SU-DHL-6 (cell line): ENCODE measurements at regions not wholly inside any gene's neighbourhood (a gene's known extent, or its start where the extent isn't known, plus 50 kb on each side); places are given as distances from the start of the nearest gene placed in this dataset.

Experiments used
- H2AFZ ChIP-seq: fragments of 200-600 bp; sonication (generic); 2 replicates; pipeline ENCODE4 v1.6.1; 2014; ENCODE audit warnings: low read depth, mild to moderate bottlenecking, moderate library complexity, mixed read lengths, antibody characterized with exemption, low read length; ENCODE audit not compliant: severe bottlenecking
- H3F3A ChIP-seq: fragments of 200-600 bp; shearing (Covaris generic); 2 replicates; pipeline ENCODE4 v1.6.0; 2016; ENCODE audit warnings: antibody characterized with exemption, mild to moderate bottlenecking; ENCODE audit not compliant: insufficient read depth
- H3K27ac ChIP-seq: fragments of 200-600 bp; sonication (generic); 2 replicates; pipeline ENCODE4 v1.5.1; 2016; ENCODE audit warnings: low read depth, mild to moderate bottlenecking, low read length, moderate library complexity, mixed read lengths
- H3K27me3 ChIP-seq: fragments of 200-600 bp; sonication (generic), shearing (Covaris generic); 2 replicates; pipeline ENCODE4 v1.6.0; 2014; ENCODE audit warnings: mild to moderate bottlenecking, low read length
- H3K36me3 ChIP-seq: fragments of 200-600 bp; sonication (generic); 2 replicates; pipeline ENCODE4 v1.6.1; 2014; ENCODE audit warnings: mild to moderate bottlenecking, low read length, mixed read lengths
- H3K4me2 ChIP-seq: fragments of 300-600, 200-600 bp; shearing (Covaris generic), sonication (generic); 2 replicates; pipeline ENCODE4 v1.6.0; 2014; ENCODE audit warnings: low read length, low read depth, mild to moderate bottlenecking; ENCODE audit not compliant: poor library complexity, severe bottlenecking
- H3K4me3 ChIP-seq: fragments of 200-600 bp; sonication (generic); 2 replicates; pipeline ENCODE4 v1.5.1; 2014; ENCODE audit warnings: antibody characterized with exemption, low read length, mild to moderate bottlenecking, mixed read lengths; ENCODE audit not compliant: insufficient read depth, poor library complexity, severe bottlenecking
- H3K79me2 ChIP-seq: fragments of 200-600 bp; sonication (generic); 2 replicates; pipeline ENCODE4 v1.6.1; 2014; ENCODE audit warnings: mild to moderate bottlenecking, low read length, moderate library complexity; ENCODE audit not compliant: insufficient read depth
- H3K9ac ChIP-seq: fragments of 200-600 bp; sonication (generic); 2 replicates; pipeline ENCODE4 v1.7.0; 2014; ENCODE audit warnings: mild to moderate bottlenecking, low read length
- H3K9me2 ChIP-seq: fragments of 200-600 bp; sonication (generic); replicated peaks from 2 replicates; pipeline ENCODE4 v1.6.1; 2014; ENCODE audit warnings: low read length; ENCODE audit not compliant: insufficient read depth
- H3K9me3 ChIP-seq: fragments of 200-600 bp; sonication (generic); 2 replicates; pipeline ENCODE4 v1.6.1; 2014; ENCODE audit warnings: low read length, mixed read lengths; ENCODE audit not compliant: insufficient read depth
- H4K20me1 ChIP-seq: fragments of 200-600 bp; sonication (generic); 2 replicates; pipeline ENCODE4 v1.6.1; 2014; ENCODE audit warnings: low read depth, mild to moderate bottlenecking, antibody characterized with exemption, low read length, moderate library complexity, mixed read lengths
- EZH2phosphoT487 ChIP-seq: fragments of 200-600 bp; sonication (generic), shearing (Covaris generic); conservative IDR thresholded peaks from 2 replicates; pipeline ENCODE4 v1.6.1; 2018; ENCODE audit warnings: mild to moderate bottlenecking, antibody characterized with exemption, low read length, moderate library complexity, mixed read lengths
- TF ChIP-seq, protein P1 (sequence below): fragments of 200-600 bp; sonication (generic); IDR thresholded peaks from one replicate; pipeline ENCODE4 v1.5.1; 2017; ENCODE audit warnings: antibody characterized with exemption, mild to moderate bottlenecking, low read length, moderate library complexity; ENCODE audit not compliant: insufficient read depth, poor library complexity, severe bottlenecking

DNA sequence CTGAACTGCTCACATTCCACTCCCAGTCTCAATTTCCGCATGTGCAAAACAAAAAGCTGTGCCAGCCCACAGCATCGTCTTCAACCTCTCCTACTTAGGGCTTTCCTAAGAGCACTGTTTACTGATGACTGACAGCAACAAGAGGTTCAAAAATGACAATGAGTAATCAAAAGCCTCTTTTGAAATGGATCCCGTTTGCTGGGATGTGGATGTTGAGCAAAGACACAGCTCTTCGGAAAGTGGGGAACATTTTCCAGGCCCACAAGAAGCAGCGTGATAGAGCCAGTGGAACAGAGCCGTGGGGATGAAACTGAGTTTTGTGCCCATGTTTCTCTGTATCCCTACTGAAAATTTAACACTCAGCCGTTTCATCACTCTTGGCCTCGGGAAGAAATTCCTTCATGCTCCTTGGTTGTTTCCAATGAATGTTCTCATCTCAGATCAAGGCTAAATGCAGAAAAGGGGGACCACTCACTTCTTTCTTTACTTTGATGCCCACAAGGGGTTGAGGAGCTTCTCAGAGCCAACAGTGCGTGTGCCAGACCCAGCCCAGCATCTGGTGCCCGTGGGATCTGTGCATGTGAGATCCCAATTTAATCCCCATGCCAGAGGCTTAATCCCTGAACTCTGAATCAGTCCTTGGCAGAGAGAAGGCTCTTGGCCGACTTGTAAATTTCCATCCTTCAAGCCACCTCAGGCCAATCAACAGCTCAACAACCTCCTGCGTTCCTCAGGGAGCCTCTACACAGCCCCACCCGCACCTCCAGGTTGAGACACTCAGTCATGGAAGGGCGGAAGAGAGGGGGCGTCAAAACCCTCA is 230.2 kb upstream of the DAPK1 start:
- H3K36me3 ChIP-seq, result no peaks in the 10 kb centered on the region
- no peaks in the 10 kb centered on the region for H3F3A ChIP-seq
- no peaks in the 10 kb centered on the region for H3K79me2 ChIP-seq
- H3K9ac ChIP-seq, result no peak overlapping the region
- H3K4me2 ChIP-seq, result no peak overlapping the region
- no peak overlapping the region for H2AFZ ChIP-seq
- no peak overlapping the region for H3K4me3 ChIP-seq
- no peaks in the 10 kb centered on the region for H3K9me3 ChIP-seq
- no peak overlapping the region for H3K27ac ChIP-seq
- no peaks in the 10 kb centered on the region for H3K9me2 ChIP-seq
- H4K20me1 ChIP-seq, result no peaks in the 10 kb centered on the region
- no peak for TF ChIP-seq EZH2phosphoT487
- TF ChIP-seq, protein P1, sequence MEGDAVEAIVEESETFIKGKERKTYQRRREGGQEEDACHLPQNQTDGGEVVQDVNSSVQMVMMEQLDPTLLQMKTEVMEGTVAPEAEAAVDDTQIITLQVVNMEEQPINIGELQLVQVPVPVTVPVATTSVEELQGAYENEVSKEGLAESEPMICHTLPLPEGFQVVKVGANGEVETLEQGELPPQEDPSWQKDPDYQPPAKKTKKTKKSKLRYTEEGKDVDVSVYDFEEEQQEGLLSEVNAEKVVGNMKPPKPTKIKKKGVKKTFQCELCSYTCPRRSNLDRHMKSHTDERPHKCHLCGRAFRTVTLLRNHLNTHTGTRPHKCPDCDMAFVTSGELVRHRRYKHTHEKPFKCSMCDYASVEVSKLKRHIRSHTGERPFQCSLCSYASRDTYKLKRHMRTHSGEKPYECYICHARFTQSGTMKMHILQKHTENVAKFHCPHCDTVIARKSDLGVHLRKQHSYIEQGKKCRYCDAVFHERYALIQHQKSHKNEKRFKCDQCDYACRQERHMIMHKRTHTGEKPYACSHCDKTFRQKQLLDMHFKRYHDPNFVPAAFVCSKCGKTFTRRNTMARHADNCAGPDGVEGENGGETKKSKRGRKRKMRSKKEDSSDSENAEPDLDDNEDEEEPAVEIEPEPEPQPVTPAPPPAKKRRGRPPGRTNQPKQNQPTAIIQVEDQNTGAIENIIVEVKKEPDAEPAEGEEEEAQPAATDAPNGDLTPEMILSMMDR, result no peak
- H3K27me3 ChIP-seq, result no peaks in the 10 kb centered on the region

- Histone ChIP-seq H3K27me3 (no peaks in the 10 kb centered on the region), H3K27ac (no peak overlapping the region), H4K20me1 (no peaks in the 10 kb centered on the region), H2AFZ (no peak overlapping the region), H3K9ac (no peak overlapping the region), H3F3A (no peaks in the 10 kb centered on the region), H3K4me2 (no peak overlapping the region), H3K4me3 (no peak overlapping the region), H3K9me3 (no peaks in the 10 kb centered on the region), H3K79me2 (no peaks in the 10 kb centered on the region), H3K36me3 (no peaks in the 10 kb centered on the region), H3K9me2 (no peaks in the 10 kb centered on the region)
- TF ChIP-seq, protein P1, result no peak
- TF ChIP-seq EZH2phosphoT487, result no peak
These were observed 228.1 kb upstream of the DAPK1 start for GRCh38 chr9:87269296-87270176.

DNA sequence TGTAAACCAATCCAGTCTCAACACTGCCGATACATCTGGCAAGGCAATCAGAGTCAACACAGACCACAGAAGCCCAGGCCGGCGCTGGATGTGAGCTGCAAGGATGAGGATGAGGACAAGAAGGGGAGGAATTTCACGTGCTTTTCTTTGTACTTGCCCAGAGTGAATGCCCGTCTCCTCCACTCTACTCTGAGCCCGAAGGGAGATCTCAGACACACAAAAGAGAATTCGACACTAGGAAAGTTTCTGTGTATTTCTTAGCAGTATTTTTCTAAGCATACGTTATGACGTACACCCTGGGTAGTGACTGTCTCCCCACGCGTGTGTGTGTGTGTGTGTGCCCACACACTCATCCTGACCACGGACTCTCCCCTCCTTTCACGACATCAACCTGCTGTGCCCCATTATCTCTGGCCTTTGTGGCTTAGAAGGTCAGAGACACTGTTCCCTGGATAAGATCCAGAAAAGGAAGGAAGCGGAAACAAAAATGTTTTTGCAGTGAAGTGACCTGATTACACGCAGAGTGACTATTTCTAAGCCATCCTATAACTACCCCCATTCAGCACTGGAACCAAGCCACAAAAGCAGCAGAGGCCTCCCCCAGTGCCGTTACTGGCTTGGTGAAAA is 227.3 kb upstream of the DAPK1 start:
- H3K9me3 ChIP-seq, result no peaks in the 10 kb centered on the region
- H3K36me3 ChIP-seq, result no peaks in the 10 kb centered on the region
- H2AFZ ChIP-seq, result no peak overlapping the region
- TF ChIP-seq, protein P1, result no peak
- no peak for TF ChIP-seq EZH2phosphoT487
- no peaks in the 10 kb centered on the region for H3K79me2 ChIP-seq
- H3K9me2 ChIP-seq, result no peaks in the 10 kb centered on the region
- no peak overlapping the region for H3K27ac ChIP-seq
- H3K9ac ChIP-seq, result no peak overlapping the region
- no peak overlapping the region for H3K4me3 ChIP-seq
- H3K4me2 ChIP-seq, result no peak overlapping the region
- no peaks in the 10 kb centered on the region for H3K27me3 ChIP-seq
- H4K20me1 ChIP-seq, result no peaks in the 10 kb centered on the region
- H3F3A ChIP-seq, result no peaks in the 10 kb centered on the region
